K562 (cell line): ENCODE measurements at regions not wholly inside any gene's neighbourhood (a gene's known extent, or its start where the extent isn't known, plus 50 kb on each side); places are given as distances from the start of the nearest gene placed in this dataset.

Experiments used
- KDM5B ChIP-seq: fragments of 200-600 bp; sonication (generic); IDR thresholded peaks from 2 replicates; pipeline ENCODE4 v1.6.1; 2012; ENCODE audit warnings: low read depth, mild to moderate bottlenecking, moderate library complexity, low read length, control low read depth, inconsistent platforms; ENCODE audit not compliant: insufficient replicate concordance
- KLF1 ChIP-seq: fragments of 450-650 bp; IDR thresholded peaks from 2 replicates; pipeline ENCODE4 v1.6.1; 2016; ENCODE audit warnings: missing genetic modification characterization, missing compliant biosample characterization
- KLF16 ChIP-seq: IDR thresholded peaks from 2 replicates; pipeline ENCODE4 v1.6.1; 2016; ENCODE audit warnings: antibody characterized with exemption
- SOX6 ChIP-seq: fragments of 450-650 bp; IDR thresholded peaks from 2 replicates; pipeline ENCODE4 v1.6.1; 2014; ENCODE audit warnings: mild to moderate bottlenecking
- TCF7 ChIP-seq: sonication (generic); IDR thresholded peaks from 2 replicates; pipeline ENCODE4 v1.6.1; 2016; ENCODE audit warnings: antibody characterized with exemption, borderline replicate concordance
- TF ChIP-seq, protein P1 (sequence below), 2 experiments: fragments of 150-350 bp in 1 of 2; IDR thresholded peaks; 2 replicates each; pipeline ENCODE4 v1.6.1; 2012 to 2016; ENCODE audit warnings: low read depth in 2 of 2, low read length in 2 of 2, mild to moderate bottlenecking in 1 of 2, moderate library complexity in 1 of 2
- TF ChIP-seq, protein P2 (sequence below): sonication (generic); formaldehyde crosslinking; IDR thresholded peaks from 2 replicates; pipeline ENCODE4 v1.8.0; 2022; ENCODE audit warnings: missing genetic modification reagents, mild to moderate bottlenecking, moderate library complexity, borderline replicate concordance

- TF ChIP-seq, protein P1, sequence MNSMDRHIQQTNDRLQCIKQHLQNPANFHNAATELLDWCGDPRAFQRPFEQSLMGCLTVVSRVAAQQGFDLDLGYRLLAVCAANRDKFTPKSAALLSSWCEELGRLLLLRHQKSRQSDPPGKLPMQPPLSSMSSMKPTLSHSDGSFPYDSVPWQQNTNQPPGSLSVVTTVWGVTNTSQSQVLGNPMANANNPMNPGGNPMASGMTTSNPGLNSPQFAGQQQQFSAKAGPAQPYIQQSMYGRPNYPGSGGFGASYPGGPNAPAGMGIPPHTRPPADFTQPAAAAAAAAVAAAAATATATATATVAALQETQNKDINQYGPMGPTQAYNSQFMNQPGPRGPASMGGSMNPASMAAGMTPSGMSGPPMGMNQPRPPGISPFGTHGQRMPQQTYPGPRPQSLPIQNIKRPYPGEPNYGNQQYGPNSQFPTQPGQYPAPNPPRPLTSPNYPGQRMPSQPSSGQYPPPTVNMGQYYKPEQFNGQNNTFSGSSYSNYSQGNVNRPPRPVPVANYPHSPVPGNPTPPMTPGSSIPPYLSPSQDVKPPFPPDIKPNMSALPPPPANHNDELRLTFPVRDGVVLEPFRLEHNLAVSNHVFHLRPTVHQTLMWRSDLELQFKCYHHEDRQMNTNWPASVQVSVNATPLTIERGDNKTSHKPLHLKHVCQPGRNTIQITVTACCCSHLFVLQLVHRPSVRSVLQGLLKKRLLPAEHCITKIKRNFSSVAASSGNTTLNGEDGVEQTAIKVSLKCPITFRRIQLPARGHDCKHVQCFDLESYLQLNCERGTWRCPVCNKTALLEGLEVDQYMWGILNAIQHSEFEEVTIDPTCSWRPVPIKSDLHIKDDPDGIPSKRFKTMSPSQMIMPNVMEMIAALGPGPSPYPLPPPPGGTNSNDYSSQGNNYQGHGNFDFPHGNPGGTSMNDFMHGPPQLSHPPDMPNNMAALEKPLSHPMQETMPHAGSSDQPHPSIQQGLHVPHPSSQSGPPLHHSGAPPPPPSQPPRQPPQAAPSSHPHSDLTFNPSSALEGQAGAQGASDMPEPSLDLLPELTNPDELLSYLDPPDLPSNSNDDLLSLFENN (IDR thresholded peaks at IDR 0.05; ENCODE audit: low read depth in 2 of 2, low read length in 2 of 2): no peak
- no peak for TF ChIP-seq KDM5B
- TF ChIP-seq KLF1 (tag): no peak
- no peak for TF ChIP-seq SOX6
- TF ChIP-seq, protein P2, sequence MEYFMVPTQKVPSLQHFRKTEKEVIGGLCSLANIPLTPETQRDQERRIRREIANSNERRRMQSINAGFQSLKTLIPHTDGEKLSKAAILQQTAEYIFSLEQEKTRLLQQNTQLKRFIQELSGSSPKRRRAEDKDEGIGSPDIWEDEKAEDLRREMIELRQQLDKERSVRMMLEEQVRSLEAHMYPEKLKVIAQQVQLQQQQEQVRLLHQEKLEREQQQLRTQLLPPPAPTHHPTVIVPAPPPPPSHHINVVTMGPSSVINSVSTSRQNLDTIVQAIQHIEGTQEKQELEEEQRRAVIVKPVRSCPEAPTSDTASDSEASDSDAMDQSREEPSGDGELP: no peak
- no peak for TF ChIP-seq TCF7
- TF ChIP-seq KLF16: no peak
Observed at GRCh38 chr3:106829206-106829605, 548.0 kb upstream of the CCDC54 start.
